Calu3 (cell line): ENCODE measurements at regions not wholly inside any gene's neighbourhood (a gene's known extent, or its start where the extent isn't known, plus 50 kb on each side); places are given as distances from the start of the nearest gene placed in this dataset.

Source experiments
- BruUV-seq: library from RNA; stranded (reverse); fragments of 400-500 nt; replicated peaks from 2 replicates; lab custom pipeline; 2021; lab: Mats Ljungman, UMichigan
- CTCF ChIA-PET: fragments of 300-600 bp; sonication (Branson Sonifier 250); formaldehyde crosslinking; loops from one replicate; lab custom pipeline; 2022; ENCODE audit warnings: antibody characterized with exemption; lab: Charles Lee
- DNase-seq: peaks from one replicate; pipeline ENCODE4 v3.0.0; 2022
- H3K27ac Mint-ChIP-seq: one replicate; pipeline ENCODE4 v1.8.0; 2022; ENCODE audit warnings: mixed read lengths; ENCODE audit not compliant: unreplicated experiment
- H3K27me3 Mint-ChIP-seq: one replicate; pipeline ENCODE4 v1.8.0; 2022; ENCODE audit warnings: mixed read lengths; ENCODE audit not compliant: unreplicated experiment
- H3K36me3 Mint-ChIP-seq: one replicate; pipeline ENCODE4 v1.8.0; 2022; ENCODE audit warnings: mild to moderate bottlenecking, moderate library complexity, mixed read lengths; ENCODE audit not compliant: insufficient read depth, unreplicated experiment
- H3K4me1 Mint-ChIP-seq: one replicate; pipeline ENCODE4 v1.8.0; 2022; ENCODE audit warnings: mild to moderate bottlenecking, low read depth, mixed read lengths; ENCODE audit not compliant: unreplicated experiment
- H3K4me3 Mint-ChIP-seq: one replicate; pipeline ENCODE4 v1.8.0; 2022; ENCODE audit warnings: mild to moderate bottlenecking, low read depth, moderate library complexity, mixed read lengths; ENCODE audit not compliant: unreplicated experiment
- H3K9me3 Mint-ChIP-seq: one replicate; pipeline ENCODE4 v1.8.0; 2022; ENCODE audit warnings: low read depth, mixed read lengths; ENCODE audit not compliant: unreplicated experiment
- CTCF ChIP-seq: fragments of 200-600 bp; IDR thresholded peaks from one replicate; pipeline ENCODE4 v1.8.0; 2022; ENCODE audit warnings: antibody characterized with exemption; ENCODE audit not compliant: unreplicated experiment
- intact Hi-C: fragments of 100-400 bp; cut with micrococcal nuclease; formaldehyde crosslinking; loops from one replicate; pipeline ENCODE4 v1.10.0; 2022; ENCODE audit not compliant: unreplicated experiment

- H3K4me1 Mint-ChIP-seq, result no peaks in the 10 kb centered on the region
- no peak overlapping the region for H3K4me3 Mint-ChIP-seq
- CTCF ChIA-PET, result no interaction called here
- no TSS peak for BruUV-seq
- H3K9me3 Mint-ChIP-seq, result no peaks in the 10 kb centered on the region
- DNase-seq, result no peak
- no peaks in the 10 kb centered on the region for H3K36me3 Mint-ChIP-seq
- H3K27me3 Mint-ChIP-seq, result peaks cover 100% of the 10 kb centered on the region
- intact Hi-C loops, result no loop called here
- no peak for TF ChIP-seq CTCF
- H3K27ac Mint-ChIP-seq, result no peak overlapping the region
These were observed 76.2 kb downstream of the CRYGS start for GRCh38 chr3:186467969-186468368.

GRCh38 chr3:186466391-186466974 lies 77.7 kb downstream of the CRYGS start:
- BruUV-seq, result no TSS peak
- Mint-ChIP-seq H3K27ac (no peak overlapping the region), H3K9me3 (no peaks in the 10 kb centered on the region), H3K4me3 (no peak overlapping the region), H3K4me1 (no peaks in the 10 kb centered on the region), H3K36me3 (no peaks in the 10 kb centered on the region), H3K27me3 (peaks cover 100% of the 10 kb centered on the region)
- no peak for DNase-seq
- CTCF ChIA-PET, result interaction anchor here (1.2 kb wide), 1 partner anchor 98 kb away, joined by 3 read pairs; no protein-coding TSS in a partner anchor
- intact Hi-C loops, result no loop called here
- no peak for TF ChIP-seq CTCF

GRCh38 chr3:186465508-186465907 lies 78.7 kb downstream of the CRYGS start:
- no peaks in the 10 kb centered on the region for H3K9me3 Mint-ChIP-seq
- DNase-seq, result no peak
- intact Hi-C loops, result no loop called here
- H3K4me1 Mint-ChIP-seq, result no peaks in the 10 kb centered on the region
- BruUV-seq, result no TSS peak
- CTCF ChIA-PET, result interaction anchor here (1.2 kb wide), 1 partner anchor 97 kb away, joined by 3 read pairs; no protein-coding TSS in a partner anchor
- H3K27me3 Mint-ChIP-seq, result peaks cover 100% of the 10 kb centered on the region
- TF ChIP-seq CTCF, result no peak
- no peaks in the 10 kb centered on the region for H3K36me3 Mint-ChIP-seq
- H3K4me3 Mint-ChIP-seq, result no peak overlapping the region
- H3K27ac Mint-ChIP-seq, result no peak overlapping the region

- no peak for DNase-seq
- BruUV-seq, result no TSS peak
- intact Hi-C loops, result no loop called here
- H3K4me1 Mint-ChIP-seq, result no peaks in the 10 kb centered on the region
- H3K36me3 Mint-ChIP-seq, result no peaks in the 10 kb centered on the region
- H3K27me3 Mint-ChIP-seq, result peaks cover 100% of the 10 kb centered on the region
- no peak overlapping the region for H3K4me3 Mint-ChIP-seq
- TF ChIP-seq CTCF, result no peak
- H3K9me3 Mint-ChIP-seq, result no peaks in the 10 kb centered on the region
- CTCF ChIA-PET, result no interaction called here
- H3K27ac Mint-ChIP-seq, result no peak overlapping the region
These were observed 79.6 kb downstream of the CRYGS start for GRCh38 chr3:186464424-186465093.
